ENCODE measurements at regions not wholly inside any gene's neighbourhood (a gene's known extent, or its start where the extent isn't known, plus 50 kb on each side); places are given as distances from the start of the nearest gene placed in this dataset.

DNA sequence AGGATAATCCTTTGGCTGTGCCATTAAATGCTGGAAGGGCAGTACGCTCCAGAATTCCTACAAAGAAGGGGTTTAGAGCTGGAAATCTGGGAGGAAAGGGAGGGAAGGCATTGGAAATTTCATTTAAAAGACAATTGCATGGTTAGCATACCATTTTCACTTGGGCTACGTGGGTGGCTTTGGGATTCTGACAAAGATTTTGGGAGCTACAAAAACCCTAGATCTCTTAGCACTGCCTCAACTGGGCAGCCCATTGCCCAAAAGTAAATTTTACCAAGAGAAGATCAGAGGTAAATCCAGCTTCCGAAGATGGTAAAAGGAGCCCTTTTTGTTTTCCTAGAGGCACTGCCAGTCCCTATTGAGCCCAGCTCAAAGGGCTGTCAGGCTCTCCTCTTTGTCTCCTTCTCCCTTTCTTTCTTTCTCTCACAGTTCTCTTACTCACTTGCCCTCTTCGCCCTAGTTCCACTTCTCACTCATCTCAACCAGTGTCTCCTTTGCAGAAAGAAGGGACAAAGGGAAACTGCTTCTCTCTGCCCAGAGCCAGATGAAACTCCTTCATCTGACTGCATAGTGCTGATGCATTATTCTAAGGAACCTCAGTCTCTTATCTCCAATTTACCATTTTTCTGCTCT lies 125.4 kb upstream of the PLEKHA5 start (continued):
- TF ChIP-seq, protein P1, sequence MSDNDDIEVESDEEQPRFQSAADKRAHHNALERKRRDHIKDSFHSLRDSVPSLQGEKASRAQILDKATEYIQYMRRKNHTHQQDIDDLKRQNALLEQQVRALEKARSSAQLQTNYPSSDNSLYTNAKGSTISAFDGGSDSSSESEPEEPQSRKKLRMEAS (IDR thresholded peaks at IDR 0.05): no peak
- TF ChIP-seq RBBP5 (IDR thresholded peaks at IDR 0.05; ENCODE audit: borderline replicate concordance, low read depth, low read length) (0 out of 2 replicates have a peak, but pooled peaks have one; percentile 40), TBP (IDR thresholded peaks at IDR 0.05; ENCODE audit: low read depth, low read length) (no peak), POLR2AphosphoS5 (IDR thresholded peaks at IDR 0.05; ENCODE audit: low read depth, low read length) (no peak), EP300 (IDR thresholded peaks at IDR 0.05; ENCODE audit: borderline replicate concordance in 1 of 2, low read depth in 2 of 2, low read length in 2 of 2) (peak in 1 of 2 experiments; percentile 22; a peak in 1 of 3 replicates), YY1 (IDR thresholded peaks at IDR 0.05; ENCODE audit: low read depth, low read length) (peak; percentile 42; the same call in 1 of the 2 replicates), ZNF274 (IDR thresholded peaks at IDR 0.05; ENCODE audit: borderline replicate concordance, extremely low read depth, low read length) (no peak), FOSL1 (IDR thresholded peaks at IDR 0.05; ENCODE audit: insufficient read depth, low read depth, low read length) (no peak), SIRT6 (IDR thresholded peaks at IDR 0.05; ENCODE audit: low read length) (no peak), SIX5 (IDR thresholded peaks at IDR 0.05; ENCODE audit: low read depth, low read length) (no peak), HDAC2 (IDR thresholded peaks at IDR 0.05; ENCODE audit: borderline replicate concordance in 1 of 2, low read depth in 2 of 2, low read length in 2 of 2) (no peak), TEAD4 (IDR thresholded peaks at IDR 0.05; ENCODE audit: low read depth, low read length) (peak; percentile 81), EGR1 (IDR thresholded peaks at IDR 0.05; ENCODE audit: borderline replicate concordance, low read depth, low read length) (peak; percentile 63; the same call in 1 of the 2 replicates), CHD2 (IDR thresholded peaks at IDR 0.05; ENCODE audit: low read length) (no peak), SUZ12 (IDR thresholded peaks at IDR 0.05; ENCODE audit: low read length) (no peak), ASH2L (IDR thresholded peaks at IDR 0.05; ENCODE audit: low read length) (peak; percentile 77), TAF7 (optimal IDR thresholded peaks at IDR 0.05; ENCODE audit: borderline replicate concordance, low read depth, low read length) (peak; percentile 22), SRF (IDR thresholded peaks at IDR 0.05; ENCODE audit: low read depth, low read length) (no peak)
- TF ChIP-seq, protein P2, sequence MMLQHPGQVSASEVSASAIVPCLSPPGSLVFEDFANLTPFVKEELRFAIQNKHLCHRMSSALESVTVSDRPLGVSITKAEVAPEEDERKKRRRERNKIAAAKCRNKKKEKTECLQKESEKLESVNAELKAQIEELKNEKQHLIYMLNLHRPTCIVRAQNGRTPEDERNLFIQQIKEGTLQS (IDR thresholded peaks at IDR 0.05; ENCODE audit: insufficient read depth, low read depth, low read length): no peak

Measured in H1 (cell line).